ENCODE measurements at regions not wholly inside any gene's neighbourhood (a gene's known extent, or its start where the extent isn't known, plus 50 kb on each side); places are given as distances from the start of the nearest gene placed in this dataset.

- no peak overlapping the region for H2BK20ac ChIP-seq (ENCODE audit: low read length)
- FAIRE-seq, result no peak
- POLR2A ChIA-PET (ENCODE audit: partially characterized antibody), result no interaction called here
- no peaks in the 10 kb centered on the region for H3K4me1 ChIP-seq (replicated peaks in 1 of 4; ENCODE audit: control insufficient read depth in 3 of 4, insufficient read depth in 4 of 4, low read length in 3 of 4)
- no peaks in the 10 kb centered on the region for H3K79me1 ChIP-seq (ENCODE audit: low read depth, low read length)
- H3K9ac ChIP-seq (replicated peaks in 1 of 4; ENCODE audit: extremely low read depth in 1 of 4, low read depth in 3 of 4, low read length in 3 of 4), result no peak overlapping the region
- H3K18ac ChIP-seq (ENCODE audit: extremely low read depth, low read length), result no peak overlapping the region
- WGBS, 2 experiments (ENCODE audit: extremely low coverage in 1 of 2, insufficient coverage in 1 of 2, insufficient read length in 1 of 2, insufficient replicate concordance in 2 of 2, low coverage in 1 of 2, low lambda C conversion rate in 2 of 2, missing lambda C conversion rate in 1 of 2), result 90% methylated on average over 7 of the region's 7 CpGs; no CpG with 5 or more reads in 1 of the 2 experiments
- DNase-seq (ENCODE audit: low read depth in 1 of 2, low spot score in 2 of 2), result no peak
- H2BK120ac ChIP-seq (replicated peaks; ENCODE audit: low read depth, low read length), result no peak overlapping the region
- no peaks in the 10 kb centered on the region for H3K36me3 ChIP-seq (ENCODE audit: control insufficient read depth in 2 of 4, insufficient read depth in 4 of 4, low read length in 3 of 4)
- no peak overlapping the region for H4K5ac ChIP-seq (ENCODE audit: insufficient read length, low read depth, low read length)
- no peak overlapping the region for H3K4me2 ChIP-seq (ENCODE audit: insufficient read depth in 1 of 2, low read depth in 2 of 2, low read length in 2 of 2)
- no peak overlapping the region for H2AK5ac ChIP-seq (ENCODE audit: low read depth, low read length)
- no peak overlapping the region for H3K4me3 ChIP-seq (ENCODE audit: extremely low read depth in 1 of 4, insufficient read depth in 2 of 4, low read depth in 3 of 4, low read length in 4 of 4)
- no peak overlapping the region for H3K56ac ChIP-seq (replicated peaks; ENCODE audit: insufficient read length, low read depth, low read length)
- no peaks in the 10 kb centered on the region for H4K20me1 ChIP-seq (replicated peaks in 1 of 2; ENCODE audit: control insufficient read depth in 1 of 2, insufficient read depth in 2 of 2, low read length in 2 of 2)
- TF ChIP-seq EZH2 (IDR thresholded peaks at IDR 0.05; ENCODE audit: low read depth, low read length, severe bottlenecking) (no peak), PHF8 (conservative IDR thresholded peaks at IDR 0.05; ENCODE audit: low read depth, low read length) (no peak), GABPA (IDR thresholded peaks at IDR 0.05; ENCODE audit: borderline replicate concordance, insufficient read depth, low read length) (no peak), JUN (IDR thresholded peaks at IDR 0.05; ENCODE audit: low read depth, low read length) (no peak), RNF2 (IDR thresholded peaks at IDR 0.05; ENCODE audit: borderline replicate concordance, low read depth, low read length, missing control alignments, poor library complexity, severe bottlenecking) (no peak), JUND (IDR thresholded peaks at IDR 0.05; ENCODE audit: low read length) (no peak), MAX (IDR thresholded peaks at IDR 0.05) (no peak), SIX5 (IDR thresholded peaks at IDR 0.05; ENCODE audit: low read depth, low read length) (no peak), POLR2AphosphoS5 (IDR thresholded peaks at IDR 0.05; ENCODE audit: low read depth, low read length) (no peak), EP300 (IDR thresholded peaks at IDR 0.05; ENCODE audit: borderline replicate concordance in 1 of 2, low read depth in 2 of 2, low read length in 2 of 2) (no peak), CBX5 (IDR thresholded peaks at IDR 0.05; ENCODE audit: low read depth, low read length) (no peak), SP1 (IDR thresholded peaks at IDR 0.05; ENCODE audit: low read depth, low read length) (no peak), TAF1 (IDR thresholded peaks at IDR 0.05; ENCODE audit: low read depth, low read length) (no peak), CHD2 (IDR thresholded peaks at IDR 0.05; ENCODE audit: low read length) (no peak), CEBPB (IDR thresholded peaks at IDR 0.05; ENCODE audit: low read depth, low read length) (no peak), SRF (IDR thresholded peaks at IDR 0.05; ENCODE audit: low read depth, low read length) (no peak)
- no peaks in the 10 kb centered on the region; a peak in 1 of 7 replicates for H3K27me3 ChIP-seq (replicated peaks in 1 of 4; ENCODE audit: control insufficient read depth in 3 of 4, extremely low read depth in 1 of 4, insufficient read depth in 3 of 4, low read length in 3 of 4)
- H2BK5ac ChIP-seq (ENCODE audit: low read depth, low read length), result no peak overlapping the region
- H3K23ac ChIP-seq (ENCODE audit: insufficient read length), result no peak overlapping the region
- no peak overlapping the region for H4K91ac ChIP-seq (replicated peaks; ENCODE audit: insufficient read length, low read length)
- no peaks in the 10 kb centered on the region for H3K23me2 ChIP-seq (ENCODE audit: low read depth, low read length)
- no peaks in the 10 kb centered on the region for H3K79me2 ChIP-seq (ENCODE audit: control insufficient read depth in 1 of 2, insufficient read depth in 2 of 2, low read length in 2 of 2)
- H3K14ac ChIP-seq (ENCODE audit: insufficient read length), result no peak overlapping the region
- no peak overlapping the region for H2AFZ ChIP-seq (ENCODE audit: low read length)
- no peak overlapping the region for H3K27ac ChIP-seq (ENCODE audit: low read depth, low read length)
- H2BK15ac ChIP-seq (ENCODE audit: low read length), result no peak overlapping the region
- H4K8ac ChIP-seq (ENCODE audit: extremely low read depth, insufficient read depth, low read length), result no peak overlapping the region
- H3K9me3 ChIP-seq (ENCODE audit: insufficient read depth in 2 of 2, low read depth in 1 of 2, low read length in 1 of 2), result peaks cover 0 to 2% of the 10 kb centered on the region in 2 experiments; a peak in 1 of 4 replicates
- H3K4ac ChIP-seq (replicated peaks; ENCODE audit: insufficient read length, low read depth, low read length), result no peak overlapping the region
- no peak overlapping the region for H2BK12ac ChIP-seq (ENCODE audit: low read depth, low read length)
- CTCF ChIA-PET (ENCODE audit: partially characterized antibody), result no interaction called here
These were observed 108.4 kb downstream of the MED10 start for GRCh38 chr5:6269925-6270324.

All from H1 (cell line).